HG02798 (cell line): ENCODE measurements at regions not wholly inside any gene's neighbourhood (a gene's known extent, or its start where the extent isn't known, plus 50 kb on each side); places are given as distances from the start of the nearest gene placed in this dataset.

Source experiments
- ATAC-seq: cut with Tn5 transposase; IDR thresholded peaks from one replicate; pipeline ENCODE4 v1.9.1; 2021; ENCODE audit warnings: mild to moderate bottlenecking; ENCODE audit not compliant: unreplicated experiment, poor library complexity

GRCh38 chr1:25063591-25064416, 133.7 kb upstream of the RUNX3 start:
- ATAC-seq, result no peak

GRCh38 chr1:25062621-25063255, 132.7 kb upstream of the RUNX3 start:
- no peak for ATAC-seq

GRCh38 chr1:25061261-25061995, 131.4 kb upstream of the RUNX3 start:
- no peak for ATAC-seq

GRCh38 chr1:25057188-25057587, 127.1 kb upstream of the RUNX3 start:
- no peak for ATAC-seq

- ATAC-seq, result no peak
Observed at GRCh38 chr1:25056536-25056935, 126.5 kb upstream of the RUNX3 start.

- no peak for ATAC-seq
Observed at GRCh38 chr1:25055961-25056360, 125.9 kb upstream of the RUNX3 start.

GRCh38 chr1:25055324-25055780, 125.3 kb upstream of the RUNX3 start:
- no peak for ATAC-seq

GRCh38 chr1:25054526-25055323, 124.6 kb upstream of the RUNX3 start:
- ATAC-seq, result no peak

GRCh38 chr1:25053576-25054250, 123.6 kb upstream of the RUNX3 start:
- ATAC-seq, result no peak

GRCh38 chr1:25051906-25052305, 121.8 kb upstream of the RUNX3 start:
- ATAC-seq, result no peak

GRCh38 chr1:25051504-25051903, 121.4 kb upstream of the RUNX3 start:
- no peak for ATAC-seq

- ATAC-seq, result no peak
Observed at GRCh38 chr1:25050165-25050564, 120.1 kb upstream of the RUNX3 start.

GRCh38 chr1:25049190-25049589, 119.1 kb upstream of the RUNX3 start:
- ATAC-seq, result no peak

GRCh38 chr1:25048728-25049127, 118.7 kb upstream of the RUNX3 start:
- ATAC-seq, result no peak

- no peak for ATAC-seq
Observed at GRCh38 chr1:25047506-25048240, 117.6 kb upstream of the RUNX3 start.

GRCh38 chr1:25046194-25046532, 116.1 kb upstream of the RUNX3 start:
- no peak for ATAC-seq

- no peak for ATAC-seq
Observed at GRCh38 chr1:25045480-25046193, 115.6 kb upstream of the RUNX3 start.

GRCh38 chr1:25043228-25043580, 113.1 kb upstream of the RUNX3 start:
- ATAC-seq, result no peak
